GM23338 (cell line): ENCODE measurements at regions not wholly inside any gene's neighbourhood (a gene's known extent, or its start where the extent isn't known, plus 50 kb on each side); places are given as distances from the start of the nearest gene placed in this dataset.

ENCODE experiments used
- ATAC-seq: fragments of 200-7000 bp; cut with Tn5 transposase; 3 replicates; pipeline ENCODE4 v1.9.1; 2020
- DNase-seq: peaks from one replicate; pipeline ENCODE4 v3.0.0-alpha.2; 2015; ENCODE audit warnings: low spot score
- H2AFZ ChIP-seq: fragments of 200-600 bp; sonication (generic); 2 replicates; pipeline ENCODE4 v1.8.0; 2016; ENCODE audit warnings: antibody characterized with exemption, mild to moderate bottlenecking, moderate library complexity
- H3F3A ChIP-seq: fragments of 200-600 bp; sonication (generic); replicated peaks from 2 replicates; pipeline ENCODE4 v1.8.0; 2017; ENCODE audit warnings: antibody characterized with exemption, mixed run types, low read depth
- H3K27ac ChIP-seq: fragments of 200-600 bp; sonication (generic); 2 replicates; pipeline ENCODE4 v1.6.1; 2016; ENCODE audit warnings: low read depth
- H3K27me3 ChIP-seq: fragments of 200-600 bp; sonication (generic); 2 replicates; pipeline ENCODE4 v1.8.0; 2016; ENCODE audit warnings: mild to moderate bottlenecking, mixed run types, moderate library complexity; ENCODE audit not compliant: insufficient read depth
- H3K36me3 ChIP-seq: fragments of 200-600 bp; sonication (generic); 2 replicates; pipeline ENCODE4 v1.8.0; 2016; ENCODE audit warnings: mild to moderate bottlenecking; ENCODE audit not compliant: insufficient read depth
- H3K4me1 ChIP-seq: fragments of 200-600 bp; sonication (generic); 2 replicates; pipeline ENCODE4 v1.8.0; 2016; ENCODE audit warnings: mild to moderate bottlenecking, moderate library complexity; ENCODE audit not compliant: insufficient read depth
- H3K4me2 ChIP-seq: fragments of 200-600 bp; sonication (generic); 2 replicates; pipeline ENCODE4 v1.7.1; 2017; ENCODE audit warnings: mixed run types
- H3K4me3 ChIP-seq: fragments of 200-600 bp; sonication (generic); 2 replicates; pipeline ENCODE4 v1.6.1; 2016; ENCODE audit warnings: mixed run types
- H3K79me2 ChIP-seq: fragments of 200-600 bp; sonication (generic); replicated peaks from 2 replicates; pipeline ENCODE4 v1.8.0; 2017; ENCODE audit warnings: mild to moderate bottlenecking; ENCODE audit not compliant: insufficient read depth
- H3K9me2 ChIP-seq: fragments of 200-600 bp; sonication (generic); 2 replicates; pipeline ENCODE4 v1.8.0; 2017; ENCODE audit not compliant: insufficient read depth
- H4K20me1 ChIP-seq: fragments of 200-600 bp; sonication (generic); replicated peaks from 2 replicates; pipeline ENCODE4 v1.8.0; 2017; ENCODE audit warnings: mild to moderate bottlenecking; ENCODE audit not compliant: insufficient read depth
- H3K27ac Mint-ChIP-seq: 2 replicates; pipeline ENCODE4 v1.8.0; 2020; ENCODE audit warnings: inconsistent platforms, mild to moderate bottlenecking, moderate library complexity, mixed read lengths
- H3K27me3 Mint-ChIP-seq: 3 replicates; pipeline ENCODE4 v1.8.0; 2022; ENCODE audit warnings: low read depth, mild to moderate bottlenecking, moderate library complexity, mixed read lengths, inconsistent platforms; ENCODE audit not compliant: insufficient read depth, poor library complexity
- H3K36me3 Mint-ChIP-seq: 3 replicates; pipeline ENCODE4 v1.8.0; 2021; ENCODE audit warnings: low read depth, mild to moderate bottlenecking, inconsistent platforms, moderate library complexity, mixed read lengths
- H3K4me1 Mint-ChIP-seq: 3 replicates; pipeline ENCODE4 v1.8.0; 2020; ENCODE audit warnings: mild to moderate bottlenecking, inconsistent platforms, mixed read lengths
- H3K4me3 Mint-ChIP-seq: 3 replicates; pipeline ENCODE4 v1.8.0; 2021; ENCODE audit warnings: moderate library complexity, mild to moderate bottlenecking, inconsistent platforms, mixed read lengths
- H3K9me3 Mint-ChIP-seq: 3 replicates; pipeline ENCODE4 v1.8.0; 2020; ENCODE audit warnings: moderate library complexity, mild to moderate bottlenecking, inconsistent platforms, mixed read lengths
- CREB1 ChIP-seq: fragments of 250-450 bp; sonication (Bioruptor Pico); IDR thresholded peaks from 2 replicates; pipeline ENCODE4 v1.5.0; 2020; ENCODE audit warnings: low read depth, mild to moderate bottlenecking, moderate library complexity
- EZH2 ChIP-seq: fragments of 200-600 bp; sonication (generic); IDR thresholded peaks from one replicate; pipeline ENCODE4 v1.8.0; 2017; ENCODE audit warnings: antibody characterized with exemption, mild to moderate bottlenecking, low read depth; ENCODE audit not compliant: unreplicated experiment
- JUNB ChIP-seq: IDR thresholded peaks from one replicate; pipeline ENCODE4 v1.6.1; 2016; ENCODE audit warnings: antibody characterized with exemption; ENCODE audit not compliant: unreplicated experiment
- NANOG ChIP-seq: IDR thresholded peaks from 2 replicates; pipeline ENCODE4 v1.6.1; 2016; ENCODE audit warnings: antibody characterized with exemption, borderline replicate concordance
- POLR2AphosphoS5 ChIP-seq: IDR thresholded peaks from 2 replicates; pipeline ENCODE4 v1.6.1; 2016; ENCODE audit warnings: antibody characterized with exemption, low read depth
- STAT1 ChIP-seq: IDR thresholded peaks from one replicate; pipeline ENCODE4 v1.6.1; 2016; ENCODE audit warnings: antibody characterized with exemption; ENCODE audit not compliant: unreplicated experiment
- ZNF114 ChIP-seq: fragments of 250-450 bp; sonication (Bioruptor Pico); IDR thresholded peaks from 2 replicates; pipeline ENCODE4 v1.5.0; 2020; ENCODE audit warnings: mild to moderate bottlenecking, moderate library complexity
- ZNF331 ChIP-seq: fragments of 250-450 bp; sonication (Bioruptor Pico); IDR thresholded peaks from 2 replicates; pipeline ENCODE4 v1.5.0; 2020; ENCODE audit warnings: low read depth, mild to moderate bottlenecking, moderate library complexity
- TF ChIP-seq, protein P1 (sequence below): IDR thresholded peaks from one replicate; pipeline ENCODE4 v1.6.1; 2018; ENCODE audit warnings: antibody characterized with exemption; ENCODE audit not compliant: unreplicated experiment
- TF ChIP-seq, protein P2 (sequence below), 2 experiments: fragments of 200-600 bp in 1 of 2; sonication (generic) in 1 of 2; conservative IDR thresholded peaks; 2 replicates each; pipeline versions ENCODE4 v1.5.1 to v1.6.1; 2016 to 2017; ENCODE audit warnings: antibody characterized with exemption in 2 of 2, low read depth in 2 of 2, mild to moderate bottlenecking in 2 of 2, moderate library complexity in 1 of 2
- TF ChIP-seq, protein P3 (sequence below): fragments of 250-450 bp; sonication (Bioruptor Pico); IDR thresholded peaks from 2 replicates; pipeline ENCODE4 v1.5.0; 2020; ENCODE audit warnings: mild to moderate bottlenecking, moderate library complexity

DNA sequence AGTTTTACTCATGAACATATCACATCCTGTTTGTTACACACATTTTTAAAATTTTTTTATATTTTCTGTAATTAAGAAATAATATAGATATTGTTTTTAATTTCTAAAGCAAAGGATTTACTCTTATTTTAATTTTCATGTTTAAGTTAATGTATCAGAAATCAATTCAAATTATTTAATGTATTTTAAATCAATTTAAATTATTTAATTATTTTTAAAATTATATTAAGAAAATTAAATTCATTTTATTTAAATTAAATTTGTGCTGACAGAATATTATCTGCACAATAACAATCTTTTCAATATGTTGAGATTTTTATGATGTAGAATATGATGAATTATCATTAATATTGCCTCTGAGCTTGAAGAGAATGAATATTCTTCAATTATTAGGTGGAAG, 681.2 kb upstream of the ALCAM start:
- ATAC-seq (no peak), DNase-seq (no peak)
- Histone ChIP-seq H3K36me3 (no peaks in the 10 kb centered on the region), H3K27ac (no peak overlapping the region), H3K9me2 (no peaks in the 10 kb centered on the region), H3F3A (no peaks in the 10 kb centered on the region), H4K20me1 (no peaks in the 10 kb centered on the region), H3K4me2 (no peak overlapping the region), H2AFZ (no peak overlapping the region), H3K79me2 (no peaks in the 10 kb centered on the region), H3K4me3 (no peak overlapping the region), H3K4me1 (no peaks in the 10 kb centered on the region), H3K27me3 (no peaks in the 10 kb centered on the region)
- TF ChIP-seq CREB1 (CRISPR knock-in tag) (no peak), ZNF114 (CRISPR knock-in tag) (no peak), JUNB (no peak), ZNF331 (CRISPR knock-in tag) (no peak), STAT1 (no peak), NANOG (no peak), EZH2 (no peak), POLR2AphosphoS5 (no peak)
- TF ChIP-seq, protein P1, sequence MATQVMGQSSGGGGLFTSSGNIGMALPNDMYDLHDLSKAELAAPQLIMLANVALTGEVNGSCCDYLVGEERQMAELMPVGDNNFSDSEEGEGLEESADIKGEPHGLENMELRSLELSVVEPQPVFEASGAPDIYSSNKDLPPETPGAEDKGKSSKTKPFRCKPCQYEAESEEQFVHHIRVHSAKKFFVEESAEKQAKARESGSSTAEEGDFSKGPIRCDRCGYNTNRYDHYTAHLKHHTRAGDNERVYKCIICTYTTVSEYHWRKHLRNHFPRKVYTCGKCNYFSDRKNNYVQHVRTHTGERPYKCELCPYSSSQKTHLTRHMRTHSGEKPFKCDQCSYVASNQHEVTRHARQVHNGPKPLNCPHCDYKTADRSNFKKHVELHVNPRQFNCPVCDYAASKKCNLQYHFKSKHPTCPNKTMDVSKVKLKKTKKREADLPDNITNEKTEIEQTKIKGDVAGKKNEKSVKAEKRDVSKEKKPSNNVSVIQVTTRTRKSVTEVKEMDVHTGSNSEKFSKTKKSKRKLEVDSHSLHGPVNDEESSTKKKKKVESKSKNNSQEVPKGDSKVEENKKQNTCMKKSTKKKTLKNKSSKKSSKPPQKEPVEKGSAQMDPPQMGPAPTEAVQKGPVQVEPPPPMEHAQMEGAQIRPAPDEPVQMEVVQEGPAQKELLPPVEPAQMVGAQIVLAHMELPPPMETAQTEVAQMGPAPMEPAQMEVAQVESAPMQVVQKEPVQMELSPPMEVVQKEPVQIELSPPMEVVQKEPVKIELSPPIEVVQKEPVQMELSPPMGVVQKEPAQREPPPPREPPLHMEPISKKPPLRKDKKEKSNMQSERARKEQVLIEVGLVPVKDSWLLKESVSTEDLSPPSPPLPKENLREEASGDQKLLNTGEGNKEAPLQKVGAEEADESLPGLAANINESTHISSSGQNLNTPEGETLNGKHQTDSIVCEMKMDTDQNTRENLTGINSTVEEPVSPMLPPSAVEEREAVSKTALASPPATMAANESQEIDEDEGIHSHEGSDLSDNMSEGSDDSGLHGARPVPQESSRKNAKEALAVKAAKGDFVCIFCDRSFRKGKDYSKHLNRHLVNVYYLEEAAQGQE, result no peak
- TF ChIP-seq, protein P2, sequence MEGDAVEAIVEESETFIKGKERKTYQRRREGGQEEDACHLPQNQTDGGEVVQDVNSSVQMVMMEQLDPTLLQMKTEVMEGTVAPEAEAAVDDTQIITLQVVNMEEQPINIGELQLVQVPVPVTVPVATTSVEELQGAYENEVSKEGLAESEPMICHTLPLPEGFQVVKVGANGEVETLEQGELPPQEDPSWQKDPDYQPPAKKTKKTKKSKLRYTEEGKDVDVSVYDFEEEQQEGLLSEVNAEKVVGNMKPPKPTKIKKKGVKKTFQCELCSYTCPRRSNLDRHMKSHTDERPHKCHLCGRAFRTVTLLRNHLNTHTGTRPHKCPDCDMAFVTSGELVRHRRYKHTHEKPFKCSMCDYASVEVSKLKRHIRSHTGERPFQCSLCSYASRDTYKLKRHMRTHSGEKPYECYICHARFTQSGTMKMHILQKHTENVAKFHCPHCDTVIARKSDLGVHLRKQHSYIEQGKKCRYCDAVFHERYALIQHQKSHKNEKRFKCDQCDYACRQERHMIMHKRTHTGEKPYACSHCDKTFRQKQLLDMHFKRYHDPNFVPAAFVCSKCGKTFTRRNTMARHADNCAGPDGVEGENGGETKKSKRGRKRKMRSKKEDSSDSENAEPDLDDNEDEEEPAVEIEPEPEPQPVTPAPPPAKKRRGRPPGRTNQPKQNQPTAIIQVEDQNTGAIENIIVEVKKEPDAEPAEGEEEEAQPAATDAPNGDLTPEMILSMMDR (conservative IDR thresholded peaks at IDR 0.05; ENCODE audit: low read depth in 2 of 2), result no peak
- Mint-ChIP-seq H3K4me1 (no peaks in the 10 kb centered on the region), H3K36me3 (no peaks in the 10 kb centered on the region), H3K4me3 (no peak overlapping the region), H3K27ac (no peak overlapping the region), H3K27me3 (no peaks in the 10 kb centered on the region), H3K9me3 (no peaks in the 10 kb centered on the region)

DNA sequence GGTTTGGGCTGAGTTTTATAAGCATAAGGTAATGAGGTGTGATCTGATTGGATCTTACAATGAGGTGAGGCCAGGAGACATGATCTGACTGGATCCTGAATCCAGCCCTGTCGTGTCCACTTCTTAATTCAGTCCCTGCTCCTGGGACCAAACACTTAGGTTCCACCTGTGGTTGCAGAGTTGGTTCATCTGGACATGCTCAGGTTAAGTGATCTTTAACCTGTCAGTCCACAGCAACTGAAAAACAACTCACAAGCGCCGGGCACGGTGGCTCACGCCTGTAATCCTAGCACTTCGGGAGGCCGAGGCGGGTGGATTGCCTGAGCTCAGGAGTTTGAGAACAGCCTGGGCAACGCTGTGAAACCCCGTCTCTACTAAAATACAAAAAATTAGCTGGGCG, 679.3 kb upstream of the ALCAM start:
- H3K27ac ChIP-seq, result no peak overlapping the region
- Mint-ChIP-seq H3K27me3 (peaks cover 2% of the 10 kb centered on the region), H3K27ac (no peak overlapping the region), H3K4me1 (no peaks in the 10 kb centered on the region), H3K9me3 (peaks cover 11% of the 10 kb centered on the region; the same call in 2 of the 3 replicates), H3K36me3 (no peaks in the 10 kb centered on the region), H3K4me3 (no peak overlapping the region)
- H3F3A ChIP-seq, result no peaks in the 10 kb centered on the region
- TF ChIP-seq, protein P3, sequence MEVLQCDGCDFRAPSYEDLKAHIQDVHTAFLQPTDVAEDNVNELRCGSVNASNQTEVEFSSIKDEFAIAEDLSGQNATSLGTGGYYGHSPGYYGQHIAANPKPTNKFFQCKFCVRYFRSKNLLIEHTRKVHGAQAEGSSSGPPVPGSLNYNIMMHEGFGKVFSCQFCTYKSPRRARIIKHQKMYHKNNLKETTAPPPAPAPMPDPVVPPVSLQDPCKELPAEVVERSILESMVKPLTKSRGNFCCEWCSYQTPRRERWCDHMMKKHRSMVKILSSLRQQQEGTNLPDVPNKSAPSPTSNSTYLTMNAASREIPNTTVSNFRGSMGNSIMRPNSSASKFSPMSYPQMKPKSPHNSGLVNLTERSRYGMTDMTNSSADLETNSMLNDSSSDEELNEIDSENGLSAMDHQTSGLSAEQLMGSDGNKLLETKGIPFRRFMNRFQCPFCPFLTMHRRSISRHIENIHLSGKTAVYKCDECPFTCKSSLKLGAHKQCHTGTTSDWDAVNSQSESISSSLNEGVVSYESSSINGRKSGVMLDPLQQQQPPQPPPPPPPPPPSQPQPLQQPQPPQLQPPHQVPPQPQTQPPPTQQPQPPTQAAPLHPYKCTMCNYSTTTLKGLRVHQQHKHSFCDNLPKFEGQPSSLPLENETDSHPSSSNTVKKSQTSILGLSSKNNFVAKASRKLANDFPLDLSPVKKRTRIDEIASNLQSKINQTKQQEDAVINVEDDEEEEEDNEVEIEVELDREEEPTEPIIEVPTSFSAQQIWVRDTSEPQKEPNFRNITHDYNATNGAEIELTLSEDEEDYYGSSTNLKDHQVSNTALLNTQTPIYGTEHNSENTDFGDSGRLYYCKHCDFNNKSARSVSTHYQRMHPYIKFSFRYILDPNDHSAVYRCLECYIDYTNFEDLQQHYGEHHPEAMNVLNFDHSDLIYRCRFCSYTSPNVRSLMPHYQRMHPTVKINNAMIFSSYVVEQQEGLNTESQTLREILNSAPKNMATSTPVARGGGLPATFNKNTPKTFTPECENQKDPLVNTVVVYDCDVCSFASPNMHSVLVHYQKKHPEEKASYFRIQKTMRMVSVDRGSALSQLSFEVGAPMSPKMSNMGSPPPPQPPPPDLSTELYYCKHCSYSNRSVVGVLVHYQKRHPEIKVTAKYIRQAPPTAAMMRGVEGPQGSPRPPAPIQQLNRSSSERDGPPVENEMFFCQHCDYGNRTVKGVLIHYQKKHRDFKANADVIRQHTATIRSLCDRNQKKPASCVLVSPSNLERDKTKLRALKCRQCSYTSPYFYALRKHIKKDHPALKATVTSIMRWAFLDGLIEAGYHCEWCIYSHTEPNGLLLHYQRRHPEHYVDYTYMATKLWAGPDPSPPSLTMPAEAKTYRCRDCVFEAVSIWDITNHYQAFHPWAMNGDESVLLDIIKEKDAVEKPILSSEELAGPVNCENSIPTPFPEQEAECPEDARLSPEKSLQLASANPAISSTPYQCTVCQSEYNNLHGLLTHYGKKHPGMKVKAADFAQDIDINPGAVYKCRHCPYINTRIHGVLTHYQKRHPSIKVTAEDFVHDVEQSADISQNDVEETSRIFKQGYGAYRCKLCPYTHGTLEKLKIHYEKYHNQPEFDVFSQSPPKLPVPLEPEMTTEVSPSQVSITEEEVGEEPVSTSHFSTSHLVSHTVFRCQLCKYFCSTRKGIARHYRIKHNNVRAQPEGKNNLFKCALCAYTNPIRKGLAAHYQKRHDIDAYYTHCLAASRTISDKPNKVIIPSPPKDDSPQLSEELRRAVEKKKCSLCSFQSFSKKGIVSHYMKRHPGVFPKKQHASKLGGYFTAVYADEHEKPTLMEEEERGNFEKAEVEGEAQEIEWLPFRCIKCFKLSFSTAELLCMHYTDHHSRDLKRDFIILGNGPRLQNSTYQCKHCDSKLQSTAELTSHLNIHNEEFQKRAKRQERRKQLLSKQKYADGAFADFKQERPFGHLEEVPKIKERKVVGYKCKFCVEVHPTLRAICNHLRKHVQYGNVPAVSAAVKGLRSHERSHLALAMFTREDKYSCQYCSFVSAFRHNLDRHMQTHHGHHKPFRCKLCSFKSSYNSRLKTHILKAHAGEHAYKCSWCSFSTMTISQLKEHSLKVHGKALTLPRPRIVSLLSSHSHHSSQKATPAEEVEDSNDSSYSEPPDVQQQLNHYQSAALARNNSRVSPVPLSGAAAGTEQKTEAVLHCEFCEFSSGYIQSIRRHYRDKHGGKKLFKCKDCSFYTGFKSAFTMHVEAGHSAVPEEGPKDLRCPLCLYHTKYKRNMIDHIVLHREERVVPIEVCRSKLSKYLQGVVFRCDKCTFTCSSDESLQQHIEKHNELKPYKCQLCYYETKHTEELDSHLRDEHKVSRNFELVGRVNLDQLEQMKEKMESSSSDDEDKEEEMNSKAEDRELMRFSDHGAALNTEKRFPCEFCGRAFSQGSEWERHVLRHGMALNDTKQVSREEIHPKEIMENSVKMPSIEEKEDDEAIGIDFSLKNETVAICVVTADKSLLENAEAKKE (CRISPR knock-in tag), result no peak
- H3K27me3 ChIP-seq, result no peaks in the 10 kb centered on the region
- H3K36me3 ChIP-seq, result no peaks in the 10 kb centered on the region
- H4K20me1 ChIP-seq, result no peaks in the 10 kb centered on the region
- H3K79me2 ChIP-seq, result no peaks in the 10 kb centered on the region
- DNase-seq, result no peak
- no peaks in the 10 kb centered on the region for H3K4me1 ChIP-seq
- H3K4me3 ChIP-seq, result no peak overlapping the region
- ATAC-seq, result no peak
- H2AFZ ChIP-seq, result no peak overlapping the region
- no peaks in the 10 kb centered on the region for H3K9me2 ChIP-seq
- H3K4me2 ChIP-seq, result no peak overlapping the region
